GM23338 (cell line): ENCODE measurements at regions not wholly inside any gene's neighbourhood (a gene's known extent, or its start where the extent isn't known, plus 50 kb on each side); places are given as distances from the start of the nearest gene placed in this dataset.

Source experiments
- ATAC-seq: fragments of 200-7000 bp; cut with Tn5 transposase; 3 replicates; pipeline ENCODE4 v1.9.1; 2020
- DNase-seq: peaks from one replicate; pipeline ENCODE4 v3.0.0-alpha.2; 2015; ENCODE audit warnings: low spot score
- H2AFZ ChIP-seq: fragments of 200-600 bp; sonication (generic); 2 replicates; pipeline ENCODE4 v1.8.0; 2016; ENCODE audit warnings: antibody characterized with exemption, mild to moderate bottlenecking, moderate library complexity
- H3F3A ChIP-seq: fragments of 200-600 bp; sonication (generic); replicated peaks from 2 replicates; pipeline ENCODE4 v1.8.0; 2017; ENCODE audit warnings: antibody characterized with exemption, mixed run types, low read depth
- H3K27ac ChIP-seq: fragments of 200-600 bp; sonication (generic); 2 replicates; pipeline ENCODE4 v1.6.1; 2016; ENCODE audit warnings: low read depth
- H3K27me3 ChIP-seq: fragments of 200-600 bp; sonication (generic); 2 replicates; pipeline ENCODE4 v1.8.0; 2016; ENCODE audit warnings: mild to moderate bottlenecking, mixed run types, moderate library complexity; ENCODE audit not compliant: insufficient read depth
- H3K36me3 ChIP-seq: fragments of 200-600 bp; sonication (generic); 2 replicates; pipeline ENCODE4 v1.8.0; 2016; ENCODE audit warnings: mild to moderate bottlenecking; ENCODE audit not compliant: insufficient read depth
- H3K4me1 ChIP-seq: fragments of 200-600 bp; sonication (generic); 2 replicates; pipeline ENCODE4 v1.8.0; 2016; ENCODE audit warnings: mild to moderate bottlenecking, moderate library complexity; ENCODE audit not compliant: insufficient read depth
- H3K4me2 ChIP-seq: fragments of 200-600 bp; sonication (generic); 2 replicates; pipeline ENCODE4 v1.7.1; 2017; ENCODE audit warnings: mixed run types
- H3K4me3 ChIP-seq: fragments of 200-600 bp; sonication (generic); 2 replicates; pipeline ENCODE4 v1.6.1; 2016; ENCODE audit warnings: mixed run types
- H3K79me2 ChIP-seq: fragments of 200-600 bp; sonication (generic); replicated peaks from 2 replicates; pipeline ENCODE4 v1.8.0; 2017; ENCODE audit warnings: mild to moderate bottlenecking; ENCODE audit not compliant: insufficient read depth
- H3K9me2 ChIP-seq: fragments of 200-600 bp; sonication (generic); 2 replicates; pipeline ENCODE4 v1.8.0; 2017; ENCODE audit not compliant: insufficient read depth
- H4K20me1 ChIP-seq: fragments of 200-600 bp; sonication (generic); replicated peaks from 2 replicates; pipeline ENCODE4 v1.8.0; 2017; ENCODE audit warnings: mild to moderate bottlenecking; ENCODE audit not compliant: insufficient read depth
- H3K27ac Mint-ChIP-seq: 2 replicates; pipeline ENCODE4 v1.8.0; 2020; ENCODE audit warnings: inconsistent platforms, mild to moderate bottlenecking, moderate library complexity, mixed read lengths
- H3K27me3 Mint-ChIP-seq: 3 replicates; pipeline ENCODE4 v1.8.0; 2022; ENCODE audit warnings: low read depth, mild to moderate bottlenecking, moderate library complexity, mixed read lengths, inconsistent platforms; ENCODE audit not compliant: insufficient read depth, poor library complexity
- H3K36me3 Mint-ChIP-seq: 3 replicates; pipeline ENCODE4 v1.8.0; 2021; ENCODE audit warnings: low read depth, mild to moderate bottlenecking, inconsistent platforms, moderate library complexity, mixed read lengths
- H3K4me1 Mint-ChIP-seq: 3 replicates; pipeline ENCODE4 v1.8.0; 2020; ENCODE audit warnings: mild to moderate bottlenecking, inconsistent platforms, mixed read lengths
- H3K4me3 Mint-ChIP-seq: 3 replicates; pipeline ENCODE4 v1.8.0; 2021; ENCODE audit warnings: moderate library complexity, mild to moderate bottlenecking, inconsistent platforms, mixed read lengths
- H3K9me3 Mint-ChIP-seq: 3 replicates; pipeline ENCODE4 v1.8.0; 2020; ENCODE audit warnings: moderate library complexity, mild to moderate bottlenecking, inconsistent platforms, mixed read lengths
- CTCF ChIP-seq, 2 experiments: fragments of 200-600 bp in 1 of 2; sonication (generic) in 1 of 2; conservative IDR thresholded peaks; 2 replicates each; pipeline versions ENCODE4 v1.5.1 to v1.6.1; 2016 to 2017; ENCODE audit warnings: antibody characterized with exemption in 2 of 2, low read depth in 2 of 2, mild to moderate bottlenecking in 2 of 2, moderate library complexity in 1 of 2
- EZH2 ChIP-seq: fragments of 200-600 bp; sonication (generic); IDR thresholded peaks from one replicate; pipeline ENCODE4 v1.8.0; 2017; ENCODE audit warnings: antibody characterized with exemption, mild to moderate bottlenecking, low read depth; ENCODE audit not compliant: unreplicated experiment
- POLR2AphosphoS5 ChIP-seq: IDR thresholded peaks from 2 replicates; pipeline ENCODE4 v1.6.1; 2016; ENCODE audit warnings: antibody characterized with exemption, low read depth
- TF ChIP-seq, protein P1 (sequence below): fragments of 250-450 bp; sonication (Bioruptor Pico); IDR thresholded peaks from 2 replicates; pipeline ENCODE4 v1.5.0; 2020; ENCODE audit warnings: mild to moderate bottlenecking, moderate library complexity

DNA sequence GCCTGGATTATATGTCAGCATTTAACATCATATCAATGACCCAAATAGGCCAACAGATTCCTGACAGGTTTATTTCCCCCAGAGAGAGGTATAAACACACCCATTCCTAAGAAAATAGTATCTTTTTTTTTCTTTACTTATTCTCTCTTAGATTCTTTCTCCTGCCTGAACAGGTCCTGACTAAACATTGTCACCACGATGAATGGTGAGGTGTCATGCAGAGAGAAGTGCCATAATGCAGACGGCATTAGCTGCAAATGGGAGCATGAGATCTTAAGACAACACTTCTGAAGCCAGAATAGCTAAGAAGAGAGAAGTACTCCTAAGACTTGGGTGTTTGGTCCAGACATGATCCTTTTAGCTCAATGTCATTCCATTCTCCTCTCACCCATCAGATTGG, 131.3 kb downstream of the ZNF648 start:
- H3K27me3 Mint-ChIP-seq = peaks cover 1% of the 10 kb centered on the region

DNA sequence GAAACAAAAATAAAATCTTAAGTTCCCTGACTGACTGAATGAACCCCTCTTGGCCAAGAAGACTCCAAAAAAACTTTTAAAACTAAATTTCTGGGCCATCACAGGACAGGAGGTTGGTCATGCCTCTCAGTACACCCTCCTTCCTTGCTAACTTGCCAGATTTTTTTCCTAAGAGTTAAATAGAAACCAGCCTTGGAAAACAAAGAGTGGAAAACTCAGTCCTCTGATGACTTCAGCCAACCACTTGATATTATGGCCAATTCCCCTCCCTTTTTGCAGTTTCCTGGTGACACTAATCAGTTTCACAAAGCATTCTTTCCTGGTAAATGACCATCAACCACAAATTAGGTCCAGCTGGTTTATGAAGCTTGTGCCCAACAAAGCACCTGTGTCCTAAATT, 134.8 kb downstream of the ZNF648 start:
- no peak overlapping the region for H3K4me3 Mint-ChIP-seq
- DNase-seq (no peak), ATAC-seq (no peak)
- peaks cover 7% of the 10 kb centered on the region for H3K9me3 Mint-ChIP-seq
- Histone ChIP-seq H3F3A (no peaks in the 10 kb centered on the region), H3K27me3 (no peaks in the 10 kb centered on the region), H3K4me1 (no peaks in the 10 kb centered on the region), H3K4me3 (no peak overlapping the region), H2AFZ (no peak overlapping the region), H3K9me2 (no peaks in the 10 kb centered on the region), H3K27ac (no peak overlapping the region), H4K20me1 (no peaks in the 10 kb centered on the region), H3K79me2 (no peaks in the 10 kb centered on the region), H3K4me2 (no peak overlapping the region), H3K36me3 (no peaks in the 10 kb centered on the region)
- H3K27me3 Mint-ChIP-seq = peaks cover 1% of the 10 kb centered on the region
- H3K36me3 Mint-ChIP-seq = peaks cover 7% of the 10 kb centered on the region; the same call in 2 of the 3 replicates
- no peak overlapping the region for H3K27ac Mint-ChIP-seq
- peaks cover 7% of the 10 kb centered on the region; the same call in 2 of the 3 replicates for H3K4me1 Mint-ChIP-seq
- TF ChIP-seq CTCF (conservative IDR thresholded peaks at IDR 0.05; ENCODE audit: low read depth in 2 of 2) (no peak), POLR2AphosphoS5 (no peak), EZH2 (no peak)
- TF ChIP-seq, protein P1, sequence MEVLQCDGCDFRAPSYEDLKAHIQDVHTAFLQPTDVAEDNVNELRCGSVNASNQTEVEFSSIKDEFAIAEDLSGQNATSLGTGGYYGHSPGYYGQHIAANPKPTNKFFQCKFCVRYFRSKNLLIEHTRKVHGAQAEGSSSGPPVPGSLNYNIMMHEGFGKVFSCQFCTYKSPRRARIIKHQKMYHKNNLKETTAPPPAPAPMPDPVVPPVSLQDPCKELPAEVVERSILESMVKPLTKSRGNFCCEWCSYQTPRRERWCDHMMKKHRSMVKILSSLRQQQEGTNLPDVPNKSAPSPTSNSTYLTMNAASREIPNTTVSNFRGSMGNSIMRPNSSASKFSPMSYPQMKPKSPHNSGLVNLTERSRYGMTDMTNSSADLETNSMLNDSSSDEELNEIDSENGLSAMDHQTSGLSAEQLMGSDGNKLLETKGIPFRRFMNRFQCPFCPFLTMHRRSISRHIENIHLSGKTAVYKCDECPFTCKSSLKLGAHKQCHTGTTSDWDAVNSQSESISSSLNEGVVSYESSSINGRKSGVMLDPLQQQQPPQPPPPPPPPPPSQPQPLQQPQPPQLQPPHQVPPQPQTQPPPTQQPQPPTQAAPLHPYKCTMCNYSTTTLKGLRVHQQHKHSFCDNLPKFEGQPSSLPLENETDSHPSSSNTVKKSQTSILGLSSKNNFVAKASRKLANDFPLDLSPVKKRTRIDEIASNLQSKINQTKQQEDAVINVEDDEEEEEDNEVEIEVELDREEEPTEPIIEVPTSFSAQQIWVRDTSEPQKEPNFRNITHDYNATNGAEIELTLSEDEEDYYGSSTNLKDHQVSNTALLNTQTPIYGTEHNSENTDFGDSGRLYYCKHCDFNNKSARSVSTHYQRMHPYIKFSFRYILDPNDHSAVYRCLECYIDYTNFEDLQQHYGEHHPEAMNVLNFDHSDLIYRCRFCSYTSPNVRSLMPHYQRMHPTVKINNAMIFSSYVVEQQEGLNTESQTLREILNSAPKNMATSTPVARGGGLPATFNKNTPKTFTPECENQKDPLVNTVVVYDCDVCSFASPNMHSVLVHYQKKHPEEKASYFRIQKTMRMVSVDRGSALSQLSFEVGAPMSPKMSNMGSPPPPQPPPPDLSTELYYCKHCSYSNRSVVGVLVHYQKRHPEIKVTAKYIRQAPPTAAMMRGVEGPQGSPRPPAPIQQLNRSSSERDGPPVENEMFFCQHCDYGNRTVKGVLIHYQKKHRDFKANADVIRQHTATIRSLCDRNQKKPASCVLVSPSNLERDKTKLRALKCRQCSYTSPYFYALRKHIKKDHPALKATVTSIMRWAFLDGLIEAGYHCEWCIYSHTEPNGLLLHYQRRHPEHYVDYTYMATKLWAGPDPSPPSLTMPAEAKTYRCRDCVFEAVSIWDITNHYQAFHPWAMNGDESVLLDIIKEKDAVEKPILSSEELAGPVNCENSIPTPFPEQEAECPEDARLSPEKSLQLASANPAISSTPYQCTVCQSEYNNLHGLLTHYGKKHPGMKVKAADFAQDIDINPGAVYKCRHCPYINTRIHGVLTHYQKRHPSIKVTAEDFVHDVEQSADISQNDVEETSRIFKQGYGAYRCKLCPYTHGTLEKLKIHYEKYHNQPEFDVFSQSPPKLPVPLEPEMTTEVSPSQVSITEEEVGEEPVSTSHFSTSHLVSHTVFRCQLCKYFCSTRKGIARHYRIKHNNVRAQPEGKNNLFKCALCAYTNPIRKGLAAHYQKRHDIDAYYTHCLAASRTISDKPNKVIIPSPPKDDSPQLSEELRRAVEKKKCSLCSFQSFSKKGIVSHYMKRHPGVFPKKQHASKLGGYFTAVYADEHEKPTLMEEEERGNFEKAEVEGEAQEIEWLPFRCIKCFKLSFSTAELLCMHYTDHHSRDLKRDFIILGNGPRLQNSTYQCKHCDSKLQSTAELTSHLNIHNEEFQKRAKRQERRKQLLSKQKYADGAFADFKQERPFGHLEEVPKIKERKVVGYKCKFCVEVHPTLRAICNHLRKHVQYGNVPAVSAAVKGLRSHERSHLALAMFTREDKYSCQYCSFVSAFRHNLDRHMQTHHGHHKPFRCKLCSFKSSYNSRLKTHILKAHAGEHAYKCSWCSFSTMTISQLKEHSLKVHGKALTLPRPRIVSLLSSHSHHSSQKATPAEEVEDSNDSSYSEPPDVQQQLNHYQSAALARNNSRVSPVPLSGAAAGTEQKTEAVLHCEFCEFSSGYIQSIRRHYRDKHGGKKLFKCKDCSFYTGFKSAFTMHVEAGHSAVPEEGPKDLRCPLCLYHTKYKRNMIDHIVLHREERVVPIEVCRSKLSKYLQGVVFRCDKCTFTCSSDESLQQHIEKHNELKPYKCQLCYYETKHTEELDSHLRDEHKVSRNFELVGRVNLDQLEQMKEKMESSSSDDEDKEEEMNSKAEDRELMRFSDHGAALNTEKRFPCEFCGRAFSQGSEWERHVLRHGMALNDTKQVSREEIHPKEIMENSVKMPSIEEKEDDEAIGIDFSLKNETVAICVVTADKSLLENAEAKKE (CRISPR knock-in tag) = no peak

More for the DNA sequence above, 131.3 kb downstream of the ZNF648 start:
- no peaks in the 10 kb centered on the region for H3K27me3 ChIP-seq
- H3K4me3 Mint-ChIP-seq = no peak overlapping the region
- no peak for DNase-seq
- H3K4me2 ChIP-seq = no peak overlapping the region
- H3K4me1 Mint-ChIP-seq = peaks cover 7% of the 10 kb centered on the region; the same call in 2 of the 3 replicates
- no peaks in the 10 kb centered on the region for H3K9me2 ChIP-seq
- no peak overlapping the region for H3K4me3 ChIP-seq
- H4K20me1 ChIP-seq = no peaks in the 10 kb centered on the region
- no peaks in the 10 kb centered on the region for H3K4me1 ChIP-seq
- no peaks in the 10 kb centered on the region for H3F3A ChIP-seq
- H3K27ac Mint-ChIP-seq = no peak overlapping the region
- ATAC-seq = no peak
- no peak overlapping the region for H2AFZ ChIP-seq
- no peaks in the 10 kb centered on the region for H3K9me3 Mint-ChIP-seq
- no peak overlapping the region for H3K27ac ChIP-seq
- no peaks in the 10 kb centered on the region for H3K79me2 ChIP-seq
- H3K36me3 Mint-ChIP-seq = no peaks in the 10 kb centered on the region; the same call in 2 of the 3 replicates
- no peaks in the 10 kb centered on the region for H3K36me3 ChIP-seq
- no peak for TF ChIP-seq CTCF (conservative IDR thresholded peaks at IDR 0.05; ENCODE audit: low read depth in 2 of 2)
